Coronary artery (tissue), 2 donors: ENCODE measurements at regions not wholly inside any gene's neighbourhood (a gene's known extent, or its start where the extent isn't known, plus 50 kb on each side); places are given as distances from the start of the nearest gene placed in this dataset.

Experiments used
- DNase-seq: peaks from one replicate; pipeline ENCODE4 v3.0.0-alpha.2; 2017; ENCODE audit warnings: low spot score
- H3K27ac ChIP-seq, 2 donors: fragments of 200-600 bp; sonication (generic); one replicate each; pipeline ENCODE4 v1.5.1; 2016 to 2019
- H3K4me3 ChIP-seq: fragments of 200-600 bp; sonication (generic); 2 replicates; pipeline ENCODE4 v1.5.1; 2016; ENCODE audit warnings: mild to moderate bottlenecking, moderate library complexity
- CTCF ChIP-seq: fragments of 200-600 bp; sonication (generic); IDR thresholded peaks from one replicate; pipeline ENCODE4 v1.5.1; 2019; ENCODE audit warnings: antibody characterized with exemption

DNA sequence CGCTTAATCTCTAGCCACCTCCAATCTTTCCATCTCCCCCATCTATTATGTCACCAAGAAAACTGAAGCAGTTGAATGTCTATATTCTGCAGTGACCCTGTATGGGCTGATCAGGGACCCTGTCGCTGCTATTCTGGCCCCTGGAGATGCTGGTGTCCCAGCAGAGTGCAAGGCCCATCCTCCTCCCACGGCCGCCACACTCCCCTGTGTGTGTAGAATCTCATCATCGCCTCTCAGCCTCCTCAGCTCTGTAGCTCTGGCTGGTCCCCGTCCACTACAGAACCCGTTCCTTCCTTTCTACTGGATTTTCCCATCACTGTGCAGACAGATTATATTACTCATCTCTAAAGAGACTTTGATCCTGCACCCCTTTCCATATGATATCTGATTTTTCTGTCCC is 235.8 kb upstream of the PFKP start:
- Histone ChIP-seq H3K27ac (no peak overlapping the region), H3K4me3 (no peak overlapping the region)
- no peak for DNase-seq
- no peak for TF ChIP-seq CTCF

DNA sequence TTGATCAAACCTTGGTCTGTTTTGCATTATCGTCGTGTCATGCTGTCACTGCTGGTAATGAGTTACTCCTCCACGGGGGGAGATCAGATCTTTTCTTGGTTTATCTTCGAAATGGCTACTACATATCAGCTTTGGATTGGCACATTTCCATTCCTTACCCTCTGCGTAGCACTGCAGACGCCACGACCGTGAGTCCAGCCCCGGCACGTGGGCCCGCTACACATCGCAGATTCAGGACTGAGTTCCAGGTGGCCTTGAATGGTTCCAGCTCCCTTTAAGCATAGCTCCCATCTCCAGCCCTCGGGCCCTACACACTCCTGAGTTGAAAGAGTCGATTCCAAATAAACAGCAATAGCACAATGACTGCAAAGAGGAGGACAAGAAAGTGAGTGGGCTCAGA is 238.6 kb upstream of the PFKP start:
- TF ChIP-seq CTCF: no peak
- Histone ChIP-seq H3K4me3 (no peak overlapping the region), H3K27ac (no peak overlapping the region)
- no peak for DNase-seq

DNA sequence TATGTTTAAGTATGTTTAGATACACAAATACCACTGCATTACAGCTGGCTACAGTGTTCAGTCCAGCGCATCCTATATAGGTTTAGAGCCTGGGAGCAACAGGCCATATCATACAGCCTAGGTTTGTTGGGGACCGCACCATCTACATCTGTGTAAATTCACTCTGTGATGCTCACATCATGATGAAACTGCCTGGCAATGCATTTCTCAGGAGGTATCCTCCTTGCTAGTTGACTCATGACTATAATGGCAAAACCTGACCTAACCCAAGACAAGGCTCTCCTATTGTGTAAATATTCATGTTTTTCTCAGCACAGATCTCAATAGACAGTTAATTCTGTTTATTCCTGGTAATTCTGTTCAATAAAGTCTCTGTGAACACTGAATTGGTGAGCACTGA is 240.7 kb upstream of the PFKP start:
- DNase-seq: no peak
- TF ChIP-seq CTCF: no peak
- Histone ChIP-seq H3K4me3 (no peak overlapping the region), H3K27ac (no peak overlapping the region)

- Histone ChIP-seq H3K4me3 (no peak overlapping the region), H3K27ac (no peak overlapping the region)
- DNase-seq: no peak
- TF ChIP-seq CTCF: no peak
These were observed 241.5 kb upstream of the PFKP start for GRCh38 chr10:2825841-2826240.

DNA sequence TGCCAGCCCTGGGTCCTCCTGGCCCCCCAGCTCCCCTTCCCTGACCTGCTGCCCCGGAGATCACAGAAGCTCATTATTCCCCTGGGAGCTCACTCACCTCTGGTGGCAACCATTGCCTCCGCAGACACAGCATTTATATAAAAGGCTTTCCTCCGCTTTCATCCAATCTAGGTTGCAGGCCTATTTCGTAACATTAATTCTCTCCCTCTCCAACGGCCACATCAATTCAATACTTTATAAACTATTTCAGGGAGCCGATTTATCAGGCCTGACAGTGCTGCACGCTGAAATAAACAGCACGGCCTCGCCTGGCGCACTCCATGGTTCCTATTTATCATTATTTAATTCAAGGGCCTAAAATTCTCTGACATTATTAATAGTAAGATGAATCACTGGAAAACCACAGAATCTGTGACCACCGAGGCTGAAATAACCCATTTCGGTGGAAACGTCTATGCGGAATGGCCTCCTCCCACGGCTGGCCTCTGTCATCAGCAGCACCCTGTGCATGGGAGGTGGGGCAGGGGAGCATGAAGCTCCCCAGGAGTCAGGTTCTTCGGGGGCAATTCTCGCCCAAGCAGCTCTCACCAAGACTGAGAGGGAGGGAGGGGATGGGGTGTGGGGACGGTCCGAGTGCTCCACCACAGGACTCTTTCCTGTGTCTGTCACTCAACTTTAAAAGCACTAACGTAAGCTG is 249.3 kb upstream of the PFKP start:
- no peak overlapping the region for H3K27ac ChIP-seq
- no peak overlapping the region for H3K4me3 ChIP-seq
- DNase-seq: no peak
- no peak for TF ChIP-seq CTCF

GRCh38 chr10:2813693-2814092 is 253.7 kb upstream of the PFKP start:
- no peak for DNase-seq
- Histone ChIP-seq H3K27ac (no peak overlapping the region), H3K4me3 (no peak overlapping the region)
- no peak for TF ChIP-seq CTCF

DNA sequence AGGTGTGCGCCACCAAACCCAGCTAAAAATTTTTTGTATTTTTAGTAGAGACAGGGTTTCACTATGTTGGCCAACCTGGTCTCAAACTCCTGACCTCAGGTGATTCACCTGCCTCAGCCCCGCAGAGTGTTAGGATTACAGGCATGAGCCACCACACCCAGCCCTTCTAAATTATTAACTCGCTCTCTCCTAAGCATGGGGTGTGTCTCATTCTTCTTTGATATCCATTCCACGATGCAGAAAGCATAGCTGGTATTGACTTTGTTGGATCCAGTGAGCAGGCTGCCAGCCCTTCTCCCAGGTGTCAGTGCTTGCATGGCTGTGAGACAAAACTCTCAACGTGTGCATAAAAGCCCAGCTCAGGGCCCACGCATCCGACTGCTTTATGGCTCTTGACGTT is 254.1 kb upstream of the PFKP start:
- H3K27ac ChIP-seq: no peak overlapping the region
- no peak for TF ChIP-seq CTCF
- no peak overlapping the region for H3K4me3 ChIP-seq
- DNase-seq: no peak
